Mesendoderm (in vitro differentiated cells): ENCODE measurements at regions not wholly inside any gene's neighbourhood (a gene's known extent, or its start where the extent isn't known, plus 50 kb on each side); places are given as distances from the start of the nearest gene placed in this dataset.

Source experiments
- DNase-seq: peaks from one replicate; pipeline ENCODE4 v3.0.0; 2013
- H2AK5ac ChIP-seq: 2 replicates; pipeline ENCODE4 v1.6.1; 2013; ENCODE audit warnings: low read length, inconsistent platforms
- H2BK120ac ChIP-seq: 2 replicates; pipeline ENCODE4 v1.6.1; 2013; ENCODE audit warnings: low read depth, mild to moderate bottlenecking, low read length, moderate library complexity, mixed read lengths
- H2BK15ac ChIP-seq: replicated peaks from 2 replicates; pipeline ENCODE4 v1.6.1; 2013; ENCODE audit warnings: low read depth, mild to moderate bottlenecking, moderate library complexity
- H2BK5ac ChIP-seq: 2 replicates; pipeline ENCODE4 v1.6.1; 2013; ENCODE audit warnings: low read length, inconsistent platforms
- H3K18ac ChIP-seq: 2 replicates; pipeline ENCODE4 v1.6.1; 2013; ENCODE audit warnings: mild to moderate bottlenecking, low read length, mixed read lengths
- H3K23ac ChIP-seq: one replicate; pipeline ENCODE4 v1.6.1; 2013; ENCODE audit warnings: low read length
- H3K27ac ChIP-seq: 2 replicates; pipeline ENCODE4 v1.5.1; 2013; ENCODE audit warnings: low read depth, mild to moderate bottlenecking, inconsistent platforms, low read length, moderate library complexity
- H3K27me3 ChIP-seq: 2 replicates; pipeline ENCODE4 v1.6.1; 2013; ENCODE audit warnings: low read length, control low read depth, mild to moderate bottlenecking, inconsistent platforms; ENCODE audit not compliant: insufficient read depth, poor library complexity
- H3K36me3 ChIP-seq: 2 replicates; pipeline ENCODE4 v1.6.1; 2013; ENCODE audit warnings: low read length, inconsistent platforms; ENCODE audit not compliant: control insufficient read depth, insufficient read depth
- H3K4ac ChIP-seq: one replicate; pipeline ENCODE4 v1.6.1; 2013; ENCODE audit warnings: low read depth, mild to moderate bottlenecking, low read length, moderate library complexity
- H3K4me1 ChIP-seq: 2 replicates; pipeline ENCODE4 v1.6.1; 2013; ENCODE audit warnings: low read depth, low read length, inconsistent platforms; ENCODE audit not compliant: control insufficient read depth
- H3K4me2 ChIP-seq: 2 replicates; pipeline ENCODE4 v1.6.1; 2013; ENCODE audit warnings: low read length
- H3K4me3 ChIP-seq: 2 replicates; pipeline ENCODE4 v1.5.1; 2013; ENCODE audit warnings: mild to moderate bottlenecking, low read length
- H3K56ac ChIP-seq: one replicate; pipeline ENCODE4 v1.6.1; 2013; ENCODE audit warnings: low read length
- H3K79me1 ChIP-seq: 2 replicates; pipeline ENCODE4 v1.6.1; 2013; ENCODE audit warnings: low read length, inconsistent platforms
- H3K79me2 ChIP-seq: 2 replicates; pipeline ENCODE4 v1.6.1; 2013; ENCODE audit warnings: mild to moderate bottlenecking, low read length; ENCODE audit not compliant: control insufficient read depth, insufficient read depth
- H3K9ac ChIP-seq: 2 replicates; pipeline ENCODE4 v1.6.1; 2013; ENCODE audit warnings: low read length, inconsistent platforms
- H4K5ac ChIP-seq: one replicate; pipeline ENCODE4 v1.6.1; 2013; ENCODE audit warnings: low read length
- H4K8ac ChIP-seq: one replicate; pipeline ENCODE4 v1.6.1; 2013; ENCODE audit warnings: low read depth, mild to moderate bottlenecking, control low read depth, low read length, moderate library complexity
- WGBS: extraction: QIAGEN DNeasy Blood & Tissue Kit; methylation state at CpG from one replicate; pipeline ENCODE4 v1.1.7; 2013; ENCODE audit warnings: low lambda C conversion rate, missing lambda C conversion rate; ENCODE audit not compliant: insufficient coverage; ENCODE audit errors: extremely low coverage; 5-methylcytosine and 5-hydroxymethylcytosine counted together

DNA sequence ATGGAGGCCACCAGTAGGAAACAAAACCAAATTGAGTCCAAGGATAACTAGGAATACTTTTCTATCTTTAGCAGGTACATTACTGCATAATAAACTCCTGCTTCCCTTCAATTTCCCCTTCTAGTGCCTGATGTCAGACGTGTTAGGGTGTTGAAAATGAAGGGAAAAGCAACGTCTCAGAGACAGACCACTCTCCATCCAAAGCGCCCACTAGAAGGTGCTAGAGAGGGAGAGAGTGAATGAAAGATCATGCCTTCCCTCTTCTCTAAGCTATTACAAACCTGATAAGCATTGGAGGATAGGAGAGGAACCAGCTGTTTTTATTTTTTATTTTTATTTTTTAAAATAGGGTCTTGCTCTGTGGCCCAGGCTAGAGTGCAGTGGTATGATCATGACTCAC, 64.1 kb downstream of the ZNF641 start:
- H4K5ac ChIP-seq: no peak overlapping the region
- no peak overlapping the region for H3K56ac ChIP-seq
- H3K4me2 ChIP-seq: no peak overlapping the region
- no peak overlapping the region for H2AK5ac ChIP-seq
- H3K27ac ChIP-seq: no peak overlapping the region
- no peak overlapping the region for H3K4me3 ChIP-seq
- no peak overlapping the region for H3K23ac ChIP-seq
- no peak overlapping the region for H2BK120ac ChIP-seq
- no peak overlapping the region for H2BK5ac ChIP-seq
- peak; percentile 58 for DNase-seq
- no peak overlapping the region for H3K4ac ChIP-seq
- H3K79me1 ChIP-seq: no peaks in the 10 kb centered on the region
- H2BK15ac ChIP-seq: no peak overlapping the region
- no peaks in the 10 kb centered on the region for H3K27me3 ChIP-seq
- no peaks in the 10 kb centered on the region for H3K79me2 ChIP-seq
- H4K8ac ChIP-seq: no peak overlapping the region
- H3K36me3 ChIP-seq: no peaks in the 10 kb centered on the region
- H3K18ac ChIP-seq: no peak overlapping the region
- H3K9ac ChIP-seq: no peak overlapping the region
- no CpG with 5 or more reads among the region's 3 CpGs for WGBS
- H3K4me1 ChIP-seq: no peaks in the 10 kb centered on the region

DNA sequence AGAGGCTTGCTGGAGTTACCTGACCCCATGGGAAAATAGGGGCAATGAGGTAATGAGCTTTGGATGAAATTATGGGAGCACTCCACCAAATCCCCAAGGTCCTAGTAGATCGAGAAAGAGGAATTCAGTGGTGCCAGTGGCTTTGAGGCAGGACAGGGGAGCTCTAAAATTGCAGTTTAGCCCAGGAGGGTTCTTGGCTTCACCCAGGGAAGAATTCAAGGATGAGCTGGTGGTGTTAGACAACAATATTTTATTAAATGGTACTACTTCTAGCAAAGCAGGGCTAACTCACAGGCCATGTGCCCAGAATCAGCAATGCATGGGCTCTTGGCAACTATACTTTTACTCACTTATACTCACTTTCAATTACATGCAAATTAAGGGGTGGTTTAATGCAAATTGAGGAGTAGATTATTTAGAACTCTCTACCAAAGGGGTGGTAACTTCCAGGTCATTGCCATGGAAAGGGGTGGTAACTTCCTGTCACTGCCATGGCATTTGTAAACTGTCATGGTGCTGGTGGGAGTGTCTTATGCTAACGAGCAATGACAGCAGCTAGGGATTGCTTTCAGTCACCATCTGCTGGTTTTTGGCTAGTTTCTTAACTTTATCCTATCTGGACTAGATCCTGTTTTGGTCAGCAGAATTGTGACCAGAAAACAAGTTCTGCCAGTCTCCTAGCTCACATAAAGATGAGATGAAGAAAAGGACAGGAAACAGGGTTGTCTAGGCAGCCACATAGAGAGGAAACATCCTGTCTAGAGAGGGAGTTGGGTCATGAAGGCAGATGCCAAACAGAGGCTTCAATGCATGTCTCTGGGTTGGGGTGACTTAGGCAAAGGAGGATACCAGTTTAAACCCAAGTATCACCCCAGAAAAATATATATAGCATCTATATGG, 64.7 kb downstream of the ZNF641 start:
- H3K27ac ChIP-seq: no peak overlapping the region
- no CpG with 5 or more reads among the region's 2 CpGs for WGBS
- H3K79me2 ChIP-seq: no peaks in the 10 kb centered on the region
- no peak overlapping the region for H2BK15ac ChIP-seq
- H2BK5ac ChIP-seq: no peak overlapping the region
- H3K18ac ChIP-seq: no peak overlapping the region
- H2AK5ac ChIP-seq: no peak overlapping the region
- no peak overlapping the region for H3K56ac ChIP-seq
- H3K4me2 ChIP-seq: no peak overlapping the region
- H3K79me1 ChIP-seq: no peaks in the 10 kb centered on the region
- no peak overlapping the region for H4K8ac ChIP-seq
- no peak overlapping the region for H3K9ac ChIP-seq
- no peaks in the 10 kb centered on the region for H3K4me1 ChIP-seq
- no peaks in the 10 kb centered on the region for H3K36me3 ChIP-seq
- no peak overlapping the region for H3K4ac ChIP-seq
- H2BK120ac ChIP-seq: no peak overlapping the region
- peak; percentile 44 for DNase-seq
- H3K27me3 ChIP-seq: no peaks in the 10 kb centered on the region
- no peak overlapping the region for H3K4me3 ChIP-seq
- H4K5ac ChIP-seq: no peak overlapping the region
- H3K23ac ChIP-seq: no peak overlapping the region

DNA sequence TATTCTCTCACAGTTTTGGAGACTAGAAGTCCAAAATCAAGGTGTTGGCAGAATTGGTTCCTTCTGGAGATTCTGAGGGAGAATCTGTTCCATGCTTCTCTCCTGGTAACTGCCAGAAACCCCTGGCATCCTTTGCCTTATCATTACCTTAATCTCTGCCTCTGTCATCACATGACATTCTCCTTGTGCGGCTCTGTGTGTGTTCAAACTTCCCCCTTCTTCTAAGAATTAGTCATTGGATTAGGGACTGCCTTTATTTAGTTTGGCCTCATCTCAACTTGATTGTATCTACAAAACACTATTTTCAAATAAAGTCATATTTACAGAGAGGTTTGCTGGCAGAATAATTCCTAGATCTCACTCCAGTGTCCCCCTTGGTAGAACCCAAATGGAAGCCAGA, 68.9 kb downstream of the ZNF641 start:
- peaks cover 5% of the 10 kb centered on the region for H3K27me3 ChIP-seq
- H4K5ac ChIP-seq: no peak overlapping the region
- H3K18ac ChIP-seq: no peak overlapping the region
- H3K79me1 ChIP-seq: no peaks in the 10 kb centered on the region
- H3K36me3 ChIP-seq: no peaks in the 10 kb centered on the region
- H3K4me3 ChIP-seq: no peak overlapping the region
- no peak overlapping the region for H3K9ac ChIP-seq
- H2BK5ac ChIP-seq: no peak overlapping the region
- no peak overlapping the region for H3K4me2 ChIP-seq
- H3K4me1 ChIP-seq: no peaks in the 10 kb centered on the region
- H3K79me2 ChIP-seq: no peaks in the 10 kb centered on the region
- no peak overlapping the region for H4K8ac ChIP-seq
- no peak overlapping the region for H3K23ac ChIP-seq
- no peak overlapping the region for H2BK15ac ChIP-seq
- H3K27ac ChIP-seq: no peak overlapping the region
- no CpG with 5 or more reads among the region's 1 CpG for WGBS
- no peak overlapping the region for H2AK5ac ChIP-seq
- DNase-seq: no peak
- no peak overlapping the region for H3K4ac ChIP-seq
- H2BK120ac ChIP-seq: no peak overlapping the region
- H3K56ac ChIP-seq: no peak overlapping the region

DNA sequence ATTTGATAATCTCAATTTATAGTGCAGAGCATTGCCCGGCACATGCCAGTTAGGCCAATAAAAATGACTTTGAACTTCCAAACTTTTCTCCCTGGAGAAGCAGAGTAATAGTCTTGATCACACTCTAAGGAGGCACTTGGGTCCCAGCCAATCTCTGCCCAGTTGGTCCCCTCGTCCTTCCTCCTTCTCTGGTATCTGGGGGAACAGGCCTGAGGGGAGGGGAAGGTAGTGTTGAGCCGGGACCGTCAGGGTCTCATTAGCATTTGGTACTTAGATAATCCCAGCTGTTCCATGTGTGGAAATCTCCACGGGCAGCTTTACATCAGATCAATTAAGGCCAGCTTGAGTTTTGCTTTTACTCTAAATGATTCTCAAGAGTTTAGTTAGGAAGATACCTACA, 70.1 kb downstream of the ZNF641 start:
- H3K27me3 ChIP-seq: peaks cover 5% of the 10 kb centered on the region
- no peaks in the 10 kb centered on the region for H3K79me1 ChIP-seq
- no peak for DNase-seq

DNA sequence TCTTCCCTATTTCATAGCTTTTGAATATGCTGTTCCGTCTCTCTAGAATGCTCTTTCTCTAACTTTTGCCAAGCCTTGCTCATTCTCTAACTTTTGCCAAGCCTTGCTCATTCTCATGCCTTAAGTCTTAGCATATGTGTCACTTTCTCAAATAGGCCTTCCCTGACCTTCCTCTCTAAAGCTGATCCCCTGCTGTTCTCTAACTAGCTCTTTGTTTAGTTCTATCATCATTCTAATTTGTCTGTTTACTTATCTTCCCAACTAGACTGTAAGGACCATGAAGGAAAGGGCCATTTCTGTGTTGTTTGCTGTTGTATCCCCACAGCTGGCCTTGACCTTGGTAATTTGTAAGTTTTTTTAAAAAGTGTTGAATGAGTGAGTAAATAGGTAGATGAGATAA, 71.1 kb downstream of the ZNF641 start:
- peaks cover 5% of the 10 kb centered on the region for H3K27me3 ChIP-seq
- H3K79me2 ChIP-seq: no peaks in the 10 kb centered on the region
- H4K5ac ChIP-seq: no peak overlapping the region
- WGBS: no CpG with 5 or more reads among the region's 1 CpG
- H3K4me2 ChIP-seq: no peak overlapping the region
- no peak overlapping the region for H2BK5ac ChIP-seq
- no peaks in the 10 kb centered on the region for H3K4me1 ChIP-seq
- H2AK5ac ChIP-seq: no peak overlapping the region
- no peak overlapping the region for H3K27ac ChIP-seq
- no peak overlapping the region for H4K8ac ChIP-seq
- H3K4me3 ChIP-seq: no peak overlapping the region
- H3K79me1 ChIP-seq: no peaks in the 10 kb centered on the region
- no peak overlapping the region for H3K9ac ChIP-seq
- no peak overlapping the region for H3K23ac ChIP-seq
- no peak overlapping the region for H3K4ac ChIP-seq
- H2BK15ac ChIP-seq: no peak overlapping the region
- H3K56ac ChIP-seq: no peak overlapping the region
- no peak overlapping the region for H3K18ac ChIP-seq
- H3K36me3 ChIP-seq: no peaks in the 10 kb centered on the region
- H2BK120ac ChIP-seq: no peak overlapping the region
- DNase-seq: peak; percentile 46

More for the DNA sequence above, 70.1 kb downstream of the ZNF641 start:
- Histone ChIP-seq H3K79me2 (no peaks in the 10 kb centered on the region), H2BK120ac (no peak overlapping the region), H3K4me3 (no peak overlapping the region), H3K56ac (no peak overlapping the region), H3K23ac (no peak overlapping the region), H3K4ac (no peak overlapping the region), H4K5ac (no peak overlapping the region), H4K8ac (no peak overlapping the region), H2BK15ac (no peak overlapping the region), H2AK5ac (no peak overlapping the region), H3K27ac (no peak overlapping the region), H3K9ac (no peak overlapping the region), H3K36me3 (no peaks in the 10 kb centered on the region), H2BK5ac (no peak overlapping the region), H3K4me1 (no peaks in the 10 kb centered on the region), H3K4me2 (no peak overlapping the region), H3K18ac (no peak overlapping the region)
- no CpG with 5 or more reads among the region's 5 CpGs for WGBS

DNA sequence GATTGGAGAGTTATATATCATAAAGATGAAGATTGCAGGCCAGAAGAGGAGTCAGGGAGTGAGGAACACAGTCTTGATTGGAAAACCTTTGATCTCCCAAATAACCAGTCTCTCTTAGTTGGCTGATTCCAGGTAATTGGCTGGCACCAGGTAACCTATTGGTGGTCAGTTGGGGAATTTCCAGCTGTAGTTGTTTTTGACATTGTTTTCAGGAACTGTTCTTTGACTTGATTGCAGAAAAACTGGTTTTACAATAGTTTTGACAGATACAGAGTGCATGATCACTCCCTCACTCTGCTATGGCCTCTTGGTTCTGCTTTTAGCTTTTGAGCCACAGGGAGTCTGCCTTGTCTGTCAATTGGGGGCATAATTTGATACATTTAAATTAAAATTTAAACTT, 71.6 kb downstream of the ZNF641 start:
- no peak overlapping the region for H2BK5ac ChIP-seq
- no peak overlapping the region for H2BK120ac ChIP-seq
- H3K9ac ChIP-seq: no peak overlapping the region
- H3K23ac ChIP-seq: no peak overlapping the region
- DNase-seq: no peak
- peaks cover 5% of the 10 kb centered on the region for H3K27me3 ChIP-seq
- H3K4me2 ChIP-seq: no peak overlapping the region
- no peaks in the 10 kb centered on the region for H3K36me3 ChIP-seq
- H3K79me1 ChIP-seq: no peaks in the 10 kb centered on the region
- H4K8ac ChIP-seq: no peak overlapping the region
- no peak overlapping the region for H3K4ac ChIP-seq
- H3K56ac ChIP-seq: no peak overlapping the region
- no peak overlapping the region for H3K4me3 ChIP-seq
- no peak overlapping the region for H2AK5ac ChIP-seq
- H3K4me1 ChIP-seq: no peaks in the 10 kb centered on the region
- H3K79me2 ChIP-seq: no peaks in the 10 kb centered on the region
- H3K18ac ChIP-seq: no peak overlapping the region
- H2BK15ac ChIP-seq: no peak overlapping the region
- no peak overlapping the region for H3K27ac ChIP-seq
- H4K5ac ChIP-seq: no peak overlapping the region
